Natural killer cell treated with Interleukin-12 subunit alpha and Interleukin-12 subunit beta and Interleukin-15 and Interleukin-18, amount 100 ng/mL, for 72 hours (primary cell): ENCODE measurements at regions not wholly inside any gene's neighbourhood (a gene's known extent, or its start where the extent isn't known, plus 50 kb on each side); places are given as distances from the start of the nearest gene placed in this dataset.
"Not testable (repeated sequence)": the region's sequence is repeated elsewhere in the genome, so short reads cannot be mapped to it uniquely, and the experiment has no call there.

Experiments used
- ATAC-seq, 2 donors: fragments of 150-1000 bp; cut with Tn5 transposase in 1 of 2; sonication (Bioruptor Pico), chemical (Tn5 transposase) in 1 of 2; 2 replicates each; pipeline ENCODE4 v1.10.0; 2021
- DNase-seq: peaks from one replicate; pipeline ENCODE4 v3.0.0; 2022; ENCODE audit warnings: low spot score
- H3K27ac Mint-ChIP-seq, 2 donors: 1 replicate in 1 of 2; 2 replicates in 1 of 2; pipeline ENCODE4 v1.8.0; 2022; ENCODE audit warnings: mixed read lengths in 2 of 2, mild to moderate bottlenecking in 1 of 2, moderate library complexity in 1 of 2
- H3K27me3 Mint-ChIP-seq, 2 donors: 1 replicate in 1 of 2; 2 replicates in 1 of 2; pipeline ENCODE4 v1.8.0; 2022; ENCODE audit warnings: mixed read lengths in 2 of 2
- H3K36me3 Mint-ChIP-seq: one replicate; pipeline ENCODE4 v1.8.0; 2022; ENCODE audit warnings: mixed read lengths
- H3K4me1 Mint-ChIP-seq, 2 donors: 1 replicate in 1 of 2; 2 replicates in 1 of 2; pipeline ENCODE4 v1.8.0; 2022; ENCODE audit warnings: low read depth in 2 of 2, mixed read lengths in 2 of 2, mild to moderate bottlenecking in 1 of 2
- H3K4me3 Mint-ChIP-seq: one replicate; pipeline ENCODE4 v1.8.0; 2022; ENCODE audit warnings: mixed read lengths
- H3K9me3 Mint-ChIP-seq: 2 replicates; pipeline ENCODE4 v1.8.0; 2022; ENCODE audit warnings: mixed read lengths

DNA sequence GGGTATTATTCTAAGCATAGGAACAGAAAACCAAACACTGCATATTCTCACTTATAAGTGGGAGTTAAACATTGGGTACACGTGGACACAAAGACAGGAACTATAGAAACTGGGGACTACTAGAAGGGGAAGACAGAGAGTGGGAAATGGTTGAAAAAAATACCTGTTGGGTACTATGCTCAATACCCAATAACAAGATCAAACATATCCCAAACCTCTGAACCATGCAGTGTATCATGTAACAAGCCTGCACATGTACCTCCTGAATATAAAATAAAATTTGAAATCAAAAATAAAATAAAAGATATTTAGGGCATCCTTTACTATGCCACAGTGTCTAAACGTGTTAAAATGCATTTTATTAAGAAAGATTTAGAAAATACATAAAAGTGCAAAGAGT lies 221.0 kb upstream of the TFPI start:
- Mint-ChIP-seq H3K4me1 (no peaks in the 10 kb centered on the region), H3K4me3 (no peak overlapping the region), H3K36me3 (no peaks in the 10 kb centered on the region), H3K9me3 (peaks cover 7% of the 10 kb centered on the region), H3K27me3 (no peaks in the 10 kb centered on the region), H3K27ac (no peak overlapping the region)
- ATAC-seq (no peak), DNase-seq (no peak)

DNA sequence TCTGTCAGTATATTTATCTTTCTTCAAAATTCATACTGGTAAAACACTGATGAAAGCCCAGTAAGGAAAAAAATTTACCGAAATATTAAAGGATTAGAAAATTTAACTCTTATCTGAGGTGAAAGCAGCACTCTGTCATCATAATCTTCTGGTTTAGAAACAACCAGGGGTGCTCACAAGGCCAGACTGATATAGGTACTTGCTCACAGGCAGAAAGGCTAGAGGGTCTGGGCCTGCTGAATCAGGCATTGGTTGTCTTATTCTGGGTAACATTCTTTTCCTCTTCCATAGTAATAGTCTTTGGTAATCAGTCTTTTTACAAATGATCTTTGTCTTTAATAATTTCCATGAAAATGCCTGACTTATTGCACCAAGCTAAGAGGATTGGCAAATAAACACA lies 221.4 kb upstream of the TFPI start:
- Mint-ChIP-seq H3K27ac (no peak overlapping the region), H3K36me3 (no peaks in the 10 kb centered on the region), H3K4me3 (no peak overlapping the region), H3K4me1 (no peaks in the 10 kb centered on the region), H3K9me3 (peaks cover 7% of the 10 kb centered on the region), H3K27me3 (no peaks in the 10 kb centered on the region)
- DNase-seq (no peak), ATAC-seq (no peak)

DNA sequence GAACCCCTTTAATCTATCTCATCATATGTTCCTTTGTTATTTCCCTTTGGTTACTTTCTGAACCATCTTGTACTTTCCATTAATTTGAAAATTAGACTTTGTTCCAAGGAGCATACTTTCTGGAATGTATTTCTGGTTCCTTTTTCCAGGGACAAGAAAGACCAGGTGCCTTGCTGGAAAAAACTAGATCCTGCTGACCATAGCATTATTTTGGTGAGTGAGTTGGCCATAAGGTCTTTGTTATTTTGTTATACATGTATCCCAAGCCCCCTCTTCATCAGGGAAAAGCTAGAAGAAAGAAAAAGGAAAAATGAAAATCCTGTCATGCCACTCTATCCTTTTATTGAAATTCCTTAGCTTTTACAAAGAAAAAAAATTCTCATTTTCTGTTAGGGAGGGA lies 228.1 kb upstream of the TFPI start:
- H3K4me3 Mint-ChIP-seq: no peak overlapping the region

DNA sequence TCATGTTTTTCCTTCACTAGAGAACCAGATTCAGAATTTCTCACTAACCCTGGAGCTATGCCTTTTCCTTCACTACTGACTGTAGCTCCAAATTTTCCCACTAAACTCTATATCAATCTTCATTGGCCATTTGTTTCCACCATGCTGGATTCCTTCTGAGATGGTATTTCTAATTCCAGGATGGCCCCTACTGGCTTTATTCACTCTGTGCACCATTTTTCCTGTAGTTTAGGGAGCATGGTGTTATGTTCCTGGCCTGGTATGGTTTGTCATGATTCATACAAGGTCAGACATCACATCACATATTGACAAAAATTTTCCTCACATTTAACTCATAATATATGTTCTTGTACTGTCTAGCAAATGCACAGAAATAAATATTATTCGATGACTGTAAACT lies 229.2 kb upstream of the TFPI start:
- DNase-seq (no peak), ATAC-seq (no peak)
- no peak overlapping the region for H3K4me3 Mint-ChIP-seq
- no peaks in the 10 kb centered on the region for H3K4me1 Mint-ChIP-seq
- no peak overlapping the region for H3K27ac Mint-ChIP-seq
- peaks cover 9% of the 10 kb centered on the region for H3K9me3 Mint-ChIP-seq
- no peaks in the 10 kb centered on the region for H3K27me3 Mint-ChIP-seq
- H3K36me3 Mint-ChIP-seq: peaks cover 5% of the 10 kb centered on the region

More for the DNA sequence above, 228.1 kb upstream of the TFPI start:
- DNase-seq (no peak), ATAC-seq (no peak)
- H3K9me3 Mint-ChIP-seq: peaks cover 9% of the 10 kb centered on the region
- H3K27me3 Mint-ChIP-seq: no peaks in the 10 kb centered on the region
- H3K36me3 Mint-ChIP-seq: peaks cover 5% of the 10 kb centered on the region
- H3K4me1 Mint-ChIP-seq: no peaks in the 10 kb centered on the region
- H3K27ac Mint-ChIP-seq: no peak overlapping the region

DNA sequence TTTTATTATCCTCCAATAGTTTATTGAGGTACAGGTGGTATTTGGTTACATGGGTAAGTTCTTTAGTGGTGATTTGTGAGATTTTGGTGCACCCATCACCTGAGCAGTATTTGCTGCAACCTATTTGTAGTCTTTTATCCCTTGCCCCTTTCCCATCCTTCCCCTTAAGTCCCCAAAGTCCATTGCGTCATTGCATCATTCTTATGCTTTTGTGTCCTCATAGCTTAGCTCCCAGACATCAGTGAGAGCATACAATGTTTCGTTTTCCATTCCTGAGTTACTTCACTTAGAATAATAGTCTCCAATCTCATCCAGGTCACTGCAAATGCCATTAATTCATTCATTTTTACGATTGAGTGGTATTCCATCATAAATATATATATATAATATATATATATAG lies 229.9 kb upstream of the TFPI start:
- not testable (repeated sequence) for H3K4me1 Mint-ChIP-seq, ATAC-seq, H3K4me3 Mint-ChIP-seq, DNase-seq, H3K27me3 Mint-ChIP-seq, H3K36me3 Mint-ChIP-seq, H3K27ac Mint-ChIP-seq
- H3K9me3 Mint-ChIP-seq: peaks cover 13% of the 10 kb centered on the region

DNA sequence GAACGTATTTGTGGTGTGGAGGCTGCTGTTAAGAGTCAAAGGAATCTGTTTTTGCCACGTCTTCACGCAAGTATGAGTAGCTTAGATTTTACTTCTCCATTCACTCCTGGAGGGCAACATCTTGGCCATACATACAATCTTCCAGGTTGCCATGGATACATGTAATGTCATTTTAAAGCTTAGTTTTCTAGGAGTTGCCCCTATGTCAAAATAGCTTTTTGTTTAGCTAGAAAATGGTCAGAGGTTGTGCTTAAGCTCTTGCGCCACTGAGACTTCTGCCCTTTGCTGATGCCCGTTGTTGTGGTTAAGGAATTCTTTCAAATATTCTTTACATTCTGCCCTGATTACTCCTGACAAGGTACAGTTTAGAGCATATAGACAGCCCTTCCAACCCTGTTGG lies 245.4 kb upstream of the TFPI start:
- Mint-ChIP-seq H3K27me3 (no peaks in the 10 kb centered on the region), H3K27ac (no peak overlapping the region), H3K9me3 (peaks cover 22% of the 10 kb centered on the region), H3K4me3 (no peak overlapping the region), H3K4me1 (no peaks in the 10 kb centered on the region), H3K36me3 (no peaks in the 10 kb centered on the region)
- no peak for DNase-seq
- ATAC-seq: no peak

DNA sequence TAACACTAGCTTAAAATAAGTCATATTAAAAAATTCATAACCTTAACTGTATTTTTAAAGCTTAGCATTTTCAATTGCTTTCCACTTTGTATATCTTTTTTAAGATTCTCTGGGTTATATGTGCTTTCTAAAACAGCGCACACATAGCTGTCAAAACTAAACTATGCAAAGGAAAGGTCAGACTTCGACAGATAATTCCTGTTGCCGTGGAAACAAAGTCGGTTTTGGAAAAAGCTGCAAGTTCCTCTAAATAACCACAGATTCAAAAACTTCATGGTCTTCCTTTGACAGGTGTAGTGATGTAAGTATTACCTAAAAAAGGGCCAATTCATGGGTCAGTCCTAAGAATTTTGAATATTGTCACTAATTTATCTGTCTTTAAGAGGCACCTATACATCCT lies 249.6 kb upstream of the TFPI start:
- H3K27me3 Mint-ChIP-seq: no peaks in the 10 kb centered on the region
- no peaks in the 10 kb centered on the region for H3K4me1 Mint-ChIP-seq
- DNase-seq (no peak), ATAC-seq (no peak)
- H3K36me3 Mint-ChIP-seq: no peaks in the 10 kb centered on the region
- H3K9me3 Mint-ChIP-seq: peaks cover 14% of the 10 kb centered on the region
- no peak overlapping the region for H3K4me3 Mint-ChIP-seq
- H3K27ac Mint-ChIP-seq: no peak overlapping the region

DNA sequence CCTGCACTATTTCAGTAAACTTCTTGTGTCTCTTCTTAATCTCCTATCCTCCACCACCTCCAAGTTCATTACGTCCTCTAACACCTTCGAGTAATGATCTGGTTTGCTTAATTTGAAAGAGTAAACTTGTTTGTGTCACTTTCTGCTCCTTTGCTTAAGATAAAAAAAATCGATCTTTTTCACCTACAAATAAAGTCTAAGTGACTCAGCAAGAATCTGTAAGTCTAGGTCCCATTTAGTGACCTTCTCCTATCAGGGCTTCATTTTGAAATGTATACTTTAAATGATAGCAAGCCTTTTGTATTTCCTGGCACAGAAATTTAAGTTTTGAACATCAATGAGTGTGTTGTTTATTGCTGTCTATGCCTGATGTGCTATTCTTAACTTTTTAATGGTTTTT lies 260.9 kb upstream of the TFPI start:
- no peak overlapping the region for H3K4me3 Mint-ChIP-seq
- no peak overlapping the region for H3K27ac Mint-ChIP-seq
- ATAC-seq (no peak), DNase-seq (no peak)
- H3K9me3 Mint-ChIP-seq: peaks cover 16% of the 10 kb centered on the region
- no peaks in the 10 kb centered on the region for H3K4me1 Mint-ChIP-seq
- no peaks in the 10 kb centered on the region for H3K27me3 Mint-ChIP-seq
- no peaks in the 10 kb centered on the region for H3K36me3 Mint-ChIP-seq

DNA sequence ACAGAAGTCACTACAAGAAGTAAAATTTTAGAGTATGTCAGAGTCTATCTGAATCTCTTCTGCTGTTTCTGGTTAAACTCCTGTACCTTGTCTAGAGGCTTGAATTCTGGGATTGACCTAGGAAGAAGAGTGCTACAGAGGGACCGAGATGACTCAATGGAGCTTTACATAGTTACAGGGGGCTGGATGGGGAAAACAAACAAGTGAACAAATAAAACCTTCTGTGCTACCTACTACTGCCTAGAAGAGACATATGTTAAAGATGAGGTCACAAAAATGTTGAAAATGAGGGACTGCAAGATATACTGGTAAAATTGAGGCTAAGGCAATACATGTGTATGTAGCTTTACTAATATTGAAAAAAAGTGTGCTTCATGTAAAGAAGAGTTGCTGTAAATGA lies 265.4 kb upstream of the TFPI start:
- peaks cover 3% of the 10 kb centered on the region for H3K36me3 Mint-ChIP-seq
- no peak overlapping the region for H3K27ac Mint-ChIP-seq
- no peak for ATAC-seq
- no peak overlapping the region for H3K4me3 Mint-ChIP-seq
- H3K9me3 Mint-ChIP-seq: peaks cover 13% of the 10 kb centered on the region
- no peaks in the 10 kb centered on the region for H3K4me1 Mint-ChIP-seq
- DNase-seq: no peak
- no peaks in the 10 kb centered on the region for H3K27me3 Mint-ChIP-seq

DNA sequence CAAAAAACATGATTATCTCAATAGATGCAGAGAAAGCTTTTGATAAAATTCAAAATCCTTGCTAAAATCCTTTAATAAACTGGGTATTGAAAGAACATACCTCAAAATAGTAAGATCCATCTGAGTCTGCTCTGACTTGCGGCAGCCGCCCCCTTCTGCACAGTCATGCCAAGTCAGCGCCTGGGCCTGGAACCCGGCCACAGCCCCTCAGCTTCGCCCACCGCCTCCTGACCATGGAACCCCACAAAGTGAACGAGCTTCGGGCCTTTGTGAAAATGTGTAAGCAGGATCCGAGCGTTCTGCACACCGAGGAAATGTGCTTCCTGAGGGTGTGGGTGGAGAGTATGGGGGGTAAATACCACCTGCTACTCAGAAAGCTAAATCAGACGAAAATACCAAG lies 270.9 kb upstream of the TFPI start:
- no peak for ATAC-seq
- Mint-ChIP-seq H3K9me3 (peaks cover 18% of the 10 kb centered on the region), H3K4me1 (no peaks in the 10 kb centered on the region), H3K27ac (no peak overlapping the region), H3K36me3 (peaks cover 6% of the 10 kb centered on the region), H3K27me3 (no peaks in the 10 kb centered on the region), H3K4me3 (no peak overlapping the region)
- no peak for DNase-seq

DNA sequence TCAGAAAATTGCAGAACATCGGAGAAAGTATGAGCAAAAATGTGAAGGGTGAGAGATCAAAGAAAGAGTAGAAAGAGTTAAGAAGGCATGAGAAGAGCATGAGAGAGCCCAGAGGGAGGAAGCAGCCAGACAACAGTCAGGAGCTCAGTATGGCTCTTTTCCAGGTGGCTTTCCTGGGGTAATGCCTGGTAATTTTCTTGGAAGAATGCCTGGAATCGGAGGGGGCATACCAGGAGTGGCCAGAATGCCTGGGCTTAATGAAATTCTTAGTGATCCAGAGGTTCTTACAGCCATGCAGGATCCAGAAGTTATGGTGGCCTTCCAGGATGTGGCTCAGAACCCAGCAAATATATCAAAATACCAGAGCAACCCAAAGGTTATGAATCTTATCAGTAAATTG lies 271.8 kb upstream of the TFPI start:
- H3K9me3 Mint-ChIP-seq: peaks cover 18% of the 10 kb centered on the region
- H3K27me3 Mint-ChIP-seq: no peaks in the 10 kb centered on the region
- DNase-seq (no peak), ATAC-seq (no peak)
- no peaks in the 10 kb centered on the region for H3K4me1 Mint-ChIP-seq
- peaks cover 6% of the 10 kb centered on the region for H3K36me3 Mint-ChIP-seq
- no peak overlapping the region for H3K27ac Mint-ChIP-seq
- H3K4me3 Mint-ChIP-seq: no peak overlapping the region

DNA sequence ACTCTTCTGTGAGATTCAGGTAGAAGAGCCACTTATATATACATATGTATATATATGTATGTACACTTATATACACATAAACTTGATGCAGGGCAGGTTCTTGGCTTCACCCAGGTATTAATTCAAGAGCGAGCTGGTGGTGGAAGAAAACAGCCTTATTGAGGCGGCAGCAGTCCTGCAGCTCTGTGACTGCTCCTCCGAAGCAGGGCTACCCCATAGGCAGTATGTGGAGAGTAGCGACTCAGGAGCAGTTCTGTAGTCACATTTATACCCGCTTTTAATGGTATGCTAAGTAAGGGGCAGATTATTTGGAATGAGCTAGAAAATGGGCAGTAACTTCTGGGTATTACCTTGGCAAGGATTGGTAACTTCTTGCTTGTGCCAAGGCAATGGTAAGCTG lies 280.6 kb upstream of the TFPI start:
- no peaks in the 10 kb centered on the region for H3K4me1 Mint-ChIP-seq
- no peak for DNase-seq
- H3K9me3 Mint-ChIP-seq: no peaks in the 10 kb centered on the region
- H3K27me3 Mint-ChIP-seq: no peaks in the 10 kb centered on the region
- no peak overlapping the region for H3K27ac Mint-ChIP-seq
- ATAC-seq: no peak
- H3K36me3 Mint-ChIP-seq: no peaks in the 10 kb centered on the region
- H3K4me3 Mint-ChIP-seq: no peak overlapping the region

DNA sequence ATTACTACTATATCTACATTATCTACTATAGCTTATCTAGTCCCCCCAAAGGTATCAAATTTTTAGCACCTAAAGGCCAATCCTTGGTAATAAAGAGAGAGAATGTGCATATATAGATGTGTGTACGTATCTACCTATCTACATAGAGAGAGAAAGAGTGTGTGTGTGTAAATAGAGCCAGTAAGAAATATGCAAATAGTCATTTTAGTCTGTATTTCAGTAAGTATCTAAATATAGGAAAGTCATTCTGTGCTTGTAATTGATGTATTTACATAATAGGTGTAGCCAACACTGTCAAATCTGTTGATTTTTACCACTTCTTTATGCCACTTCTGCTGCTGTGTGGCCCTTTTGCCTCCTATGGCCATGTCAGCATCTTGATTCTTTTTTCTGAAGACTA lies 284.5 kb upstream of the TFPI start:
- DNase-seq (no peak), ATAC-seq (no peak)
- Mint-ChIP-seq H3K36me3 (no peaks in the 10 kb centered on the region), H3K27me3 (no peaks in the 10 kb centered on the region), H3K4me3 (no peak overlapping the region), H3K9me3 (no peaks in the 10 kb centered on the region), H3K27ac (no peak overlapping the region), H3K4me1 (no peaks in the 10 kb centered on the region)

DNA sequence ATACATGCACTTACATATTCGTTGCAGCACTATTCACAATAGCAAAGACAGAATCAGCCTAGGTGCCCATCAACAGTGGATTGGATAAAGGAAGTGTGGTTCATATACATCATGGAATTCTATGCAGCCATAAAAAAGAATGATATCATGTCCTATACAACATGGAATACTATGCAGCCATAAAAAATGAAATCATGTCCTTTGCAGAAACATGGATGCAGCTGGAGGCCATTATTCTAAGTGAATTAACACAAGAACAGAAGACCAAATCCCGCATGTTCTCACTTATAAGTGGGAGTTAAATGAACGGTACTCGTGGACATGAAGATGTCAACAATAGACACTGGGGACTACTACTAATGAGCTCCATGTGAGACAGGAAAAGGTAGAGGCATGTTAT lies 288.1 kb upstream of the TFPI start:
- DNase-seq: no peak
- ATAC-seq: no peak
- H3K4me3 Mint-ChIP-seq: no peak overlapping the region
- H3K4me1 Mint-ChIP-seq: no peaks in the 10 kb centered on the region
- H3K27me3 Mint-ChIP-seq: no peaks in the 10 kb centered on the region
- H3K36me3 Mint-ChIP-seq: no peaks in the 10 kb centered on the region
- H3K9me3 Mint-ChIP-seq: peaks cover 6% of the 10 kb centered on the region
- no peak overlapping the region for H3K27ac Mint-ChIP-seq

DNA sequence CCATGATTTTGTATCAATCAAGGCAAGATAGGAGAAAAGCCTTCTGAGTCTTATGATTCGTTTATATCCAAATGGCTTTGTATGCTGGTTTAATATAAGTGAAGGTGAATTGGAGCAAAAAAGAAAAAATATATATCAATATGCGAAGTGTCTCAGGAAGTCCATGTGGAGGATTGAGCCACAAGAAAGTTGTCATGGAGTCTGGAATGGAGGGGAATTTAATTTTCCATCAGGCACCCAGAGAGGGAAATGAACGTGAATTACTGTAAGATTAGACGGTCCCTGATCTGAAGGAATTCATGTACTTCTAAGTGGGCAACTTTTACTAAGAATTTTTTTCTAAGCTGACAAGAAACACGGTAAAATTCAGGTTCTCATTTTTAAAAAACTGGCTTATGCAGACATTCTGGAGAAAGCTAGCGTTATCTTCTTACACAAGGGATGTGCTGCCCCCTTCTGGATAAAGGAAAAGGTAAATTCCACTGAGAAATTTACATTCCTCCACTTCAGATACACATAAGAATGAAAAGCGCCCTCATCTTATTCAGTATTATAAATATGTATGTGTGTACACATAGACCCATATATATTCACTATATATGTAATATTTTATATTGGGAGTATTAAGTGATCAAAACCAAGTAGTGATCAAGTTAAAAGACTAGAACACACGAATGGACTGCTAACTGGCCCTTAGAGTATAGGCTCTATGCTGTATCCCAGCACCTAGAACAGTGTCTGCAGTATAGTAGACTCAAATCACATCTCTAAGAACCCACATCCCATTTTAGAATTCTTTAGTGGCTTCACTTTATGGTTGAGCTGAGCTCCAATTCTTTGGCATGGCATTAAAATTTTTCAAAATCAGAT lies 289.0 kb upstream of the TFPI start:
- Mint-ChIP-seq H3K36me3 (no peaks in the 10 kb centered on the region), H3K27me3 (no peaks in the 10 kb centered on the region), H3K27ac (no peak overlapping the region), H3K4me3 (no peak overlapping the region), H3K9me3 (peaks cover 6% of the 10 kb centered on the region), H3K4me1 (no peaks in the 10 kb centered on the region)
- ATAC-seq (no peak), DNase-seq (no peak)
